OCI-LY1 (cell line): ENCODE measurements at regions not wholly inside any gene's neighbourhood (a gene's known extent, or its start where the extent isn't known, plus 50 kb on each side); places are given as distances from the start of the nearest gene placed in this dataset.

Experiments used
- EZH2 ChIP-seq: fragments of 200-600 bp; sonication (generic), shearing (Covaris generic); IDR thresholded peaks from 2 replicates; pipeline ENCODE4 v1.8.0; 2017; ENCODE audit warnings: borderline replicate concordance, mixed run types, mild to moderate bottlenecking, antibody characterized with exemption, low read length, moderate library complexity, mixed read lengths
- TF ChIP-seq, protein P1 (sequence below): fragments of 200-600 bp; sonication (generic), shearing (Covaris generic); IDR thresholded peaks from 2 replicates; pipeline ENCODE4 v1.5.1; 2017; ENCODE audit warnings: mild to moderate bottlenecking, antibody characterized with exemption, low read length, moderate library complexity, mixed read lengths

DNA sequence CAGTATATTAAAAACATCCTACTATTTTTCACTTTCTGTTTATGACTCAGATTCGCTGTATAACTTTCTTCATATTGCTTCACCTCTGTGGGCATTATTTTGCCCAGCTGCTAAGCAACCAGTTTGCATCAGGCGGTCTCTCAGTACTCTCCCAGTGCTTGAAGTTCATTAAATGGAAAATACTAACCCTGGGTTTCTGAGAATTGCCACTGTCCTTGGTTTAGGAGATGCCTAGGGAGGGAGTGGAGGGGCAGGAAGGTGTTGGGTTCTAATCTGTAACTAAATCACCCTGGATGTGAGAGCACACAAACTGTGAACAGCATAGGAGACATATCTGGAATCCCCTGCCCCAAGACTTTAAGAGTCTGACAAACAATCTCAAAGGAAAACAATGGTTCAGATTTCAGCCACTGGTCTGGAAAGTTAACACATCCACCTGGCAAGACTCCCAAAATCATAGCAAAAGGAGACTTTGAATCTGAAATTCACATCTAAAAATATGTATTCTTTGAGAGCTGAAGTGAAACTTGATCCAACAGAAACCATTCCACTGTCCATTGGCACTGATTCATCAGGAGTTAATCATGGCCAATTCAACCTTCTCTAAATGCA is 540.0 kb downstream of the SOX6 start:
- TF ChIP-seq, protein P1, sequence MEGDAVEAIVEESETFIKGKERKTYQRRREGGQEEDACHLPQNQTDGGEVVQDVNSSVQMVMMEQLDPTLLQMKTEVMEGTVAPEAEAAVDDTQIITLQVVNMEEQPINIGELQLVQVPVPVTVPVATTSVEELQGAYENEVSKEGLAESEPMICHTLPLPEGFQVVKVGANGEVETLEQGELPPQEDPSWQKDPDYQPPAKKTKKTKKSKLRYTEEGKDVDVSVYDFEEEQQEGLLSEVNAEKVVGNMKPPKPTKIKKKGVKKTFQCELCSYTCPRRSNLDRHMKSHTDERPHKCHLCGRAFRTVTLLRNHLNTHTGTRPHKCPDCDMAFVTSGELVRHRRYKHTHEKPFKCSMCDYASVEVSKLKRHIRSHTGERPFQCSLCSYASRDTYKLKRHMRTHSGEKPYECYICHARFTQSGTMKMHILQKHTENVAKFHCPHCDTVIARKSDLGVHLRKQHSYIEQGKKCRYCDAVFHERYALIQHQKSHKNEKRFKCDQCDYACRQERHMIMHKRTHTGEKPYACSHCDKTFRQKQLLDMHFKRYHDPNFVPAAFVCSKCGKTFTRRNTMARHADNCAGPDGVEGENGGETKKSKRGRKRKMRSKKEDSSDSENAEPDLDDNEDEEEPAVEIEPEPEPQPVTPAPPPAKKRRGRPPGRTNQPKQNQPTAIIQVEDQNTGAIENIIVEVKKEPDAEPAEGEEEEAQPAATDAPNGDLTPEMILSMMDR: no peak
- no peak for TF ChIP-seq EZH2
